Sigmoid colon (tissue), 6 donors: ENCODE measurements at regions not wholly inside any gene's neighbourhood (a gene's known extent, or its start where the extent isn't known, plus 50 kb on each side); places are given as distances from the start of the nearest gene placed in this dataset.

Source experiments
- DNase-seq: peaks from one replicate; pipeline ENCODE4 v3.0.0-alpha.2; 2019
- H3K27ac ChIP-seq, 4 donors: fragments of 200-600 bp; sonication (generic); one replicate each; pipeline ENCODE4 v1.5.1; 2016 to 2019; ENCODE audit warnings: mild to moderate bottlenecking in 1 of 4
- H3K27me3 ChIP-seq, 3 donors: fragments of 200-600 bp; sonication (generic); one replicate each; pipeline ENCODE4 v1.5.1; 2019; ENCODE audit warnings: mild to moderate bottlenecking in 1 of 3
- H3K36me3 ChIP-seq, 4 donors: fragments of 200-600 bp; sonication (generic); one replicate each; pipeline ENCODE4 v1.5.1; 2016 to 2019
- H3K4me1 ChIP-seq, 4 donors: fragments of 200-600 bp; sonication (generic); one replicate each; pipeline ENCODE4 v1.5.1; 2017 to 2019
- H3K4me3 ChIP-seq, 4 donors: fragments of 200-600 bp; sonication (generic); one replicate each; pipeline ENCODE4 v1.5.1; 2017 to 2019; ENCODE audit warnings: mild to moderate bottlenecking in 2 of 4, moderate library complexity in 1 of 4
- H3K9me3 ChIP-seq, 4 donors: fragments of 200-600 bp in 3 of 4; sonication (generic) in 3 of 4; one replicate each; pipeline versions ENCODE4 v1.5.1 to v1.6.1; 2013 to 2019
- CTCF ChIP-seq, 4 experiments: fragments of 450-650 bp in 3 of 4; fragments of 200-600 bp in 1 of 4; IDR thresholded peaks; one replicate each; pipeline ENCODE4 v1.5.1; 2016 to 2019; ENCODE audit warnings: antibody characterized with exemption in 4 of 4, mild to moderate bottlenecking in 3 of 4, moderate library complexity in 2 of 4
- EP300 ChIP-seq, 4 donors: sonication (generic); formaldehyde crosslinking; IDR thresholded peaks; one replicate each; pipeline ENCODE4 v1.6.1; 2017; ENCODE audit warnings: antibody characterized with exemption in 4 of 4
- POLR2A ChIP-seq, 2 donors: fragments of 450-650 bp; IDR thresholded peaks; one replicate each; pipeline ENCODE4 v1.6.1; 2016; ENCODE audit warnings: antibody characterized with exemption in 2 of 2, mild to moderate bottlenecking in 2 of 2, moderate library complexity in 2 of 2
- POLR2AphosphoS5 ChIP-seq, 4 donors: sonication (generic); formaldehyde crosslinking; IDR thresholded peaks; one replicate each; pipeline ENCODE4 v1.6.1; 2017; ENCODE audit warnings: antibody characterized with exemption in 4 of 4
- WGBS, 2 donors: extraction: QIAGEN DNeasy Blood & Tissue Kit; methylation state at CpG; one replicate each; pipeline ENCODE4 v1.1.7; 2013; 5-methylcytosine and 5-hydroxymethylcytosine counted together
- intact Hi-C: fragments of 100-400 bp; cut with DNase I; formaldehyde crosslinking; loops from one replicate; pipeline ENCODE4 v1.15.1; 2023
- donor health status: healthy with polysubstance abuse.
- donor health status: healthy.

GRCh38 chr15:56798639-56799038 is 65.3 kb upstream of the ZNF280D start:
- TF ChIP-seq EP300 (IDR thresholded peaks at IDR 0.05) (no peak), POLR2AphosphoS5 (IDR thresholded peaks at IDR 0.05) (no peak), POLR2A (IDR thresholded peaks at IDR 0.05) (no peak), CTCF (IDR thresholded peaks at IDR 0.05) (no peak)
- intact Hi-C loops: no loop called here
- Histone ChIP-seq H3K9me3 (no peaks in the 10 kb centered on the region), H3K36me3 (no peaks in the 10 kb centered on the region), H3K27me3 (no peaks in the 10 kb centered on the region), H3K4me1 (no peaks in the 10 kb centered on the region), H3K27ac (no peak overlapping the region), H3K4me3 (no peak overlapping the region)
- WGBS, 2 donors: 90 to 95% methylated on average over 6 of the region's 6 CpGs
- DNase-seq: no peak

GRCh38 chr15:56797720-56798275 is 64.5 kb upstream of the ZNF280D start:
- no peak overlapping the region for H3K27ac ChIP-seq
- DNase-seq: no peak
- no peaks in the 10 kb centered on the region for H3K4me1 ChIP-seq
- no peaks in the 10 kb centered on the region for H3K36me3 ChIP-seq
- WGBS, 2 donors: 68 to 80% methylated on average over 1 of the region's 1 CpG
- H3K9me3 ChIP-seq: peaks cover 0 to 4% (median 2%) of the 10 kb centered on the region in 4 donors
- no peak overlapping the region for H3K4me3 ChIP-seq
- intact Hi-C loops: no loop called here
- no peak for TF ChIP-seq POLR2A (IDR thresholded peaks at IDR 0.05)
- no peak for TF ChIP-seq POLR2AphosphoS5 (IDR thresholded peaks at IDR 0.05)
- TF ChIP-seq EP300 (IDR thresholded peaks at IDR 0.05): no peak
- TF ChIP-seq CTCF (IDR thresholded peaks at IDR 0.05): no peak
- H3K27me3 ChIP-seq: no peaks in the 10 kb centered on the region

- H3K9me3 ChIP-seq: peaks cover 0 to 6% (median 3%) of the 10 kb centered on the region in 4 donors
- intact Hi-C loops: no loop called here
- TF ChIP-seq EP300 (IDR thresholded peaks at IDR 0.05): no peak
- no peak for TF ChIP-seq POLR2A (IDR thresholded peaks at IDR 0.05)
- peak in 1 of 4 donors; percentile 6 for TF ChIP-seq POLR2AphosphoS5 (IDR thresholded peaks at IDR 0.05)
- H3K27ac ChIP-seq: peak overlapping the region in 1 of 4 donors; percentile 49
- H3K4me3 ChIP-seq: no peak overlapping the region
- 85 to 87% methylated on average over 4 of the region's 4 CpGs for WGBS, 2 donors
- H3K36me3 ChIP-seq: no peaks in the 10 kb centered on the region
- no peaks in the 10 kb centered on the region for H3K4me1 ChIP-seq
- DNase-seq: peak; percentile 72
- H3K27me3 ChIP-seq: no peaks in the 10 kb centered on the region
Observed at GRCh38 chr15:56795502-56795901, 62.2 kb upstream of the ZNF280D start.

- TF ChIP-seq EP300 (IDR thresholded peaks at IDR 0.05) (no peak), CTCF (IDR thresholded peaks at IDR 0.05) (no peak), POLR2AphosphoS5 (IDR thresholded peaks at IDR 0.05) (no peak), POLR2A (IDR thresholded peaks at IDR 0.05) (no peak)
- Histone ChIP-seq H3K27me3 (no peaks in the 10 kb centered on the region), H3K4me1 (no peaks in the 10 kb centered on the region), H3K36me3 (no peaks in the 10 kb centered on the region), H3K4me3 (no peak overlapping the region), H3K9me3 (peaks cover 0 to 6% (median 3%) of the 10 kb centered on the region in 4 donors), H3K27ac (peak overlapping the region in 1 of 4 donors; percentile 49)
- WGBS, 2 donors: 82 to 92% methylated on average over 5 of the region's 5 CpGs
- intact Hi-C loops: no loop called here
- DNase-seq: no peak
Observed at GRCh38 chr15:56794553-56795329, 61.4 kb upstream of the ZNF280D start.

GRCh38 chr15:56794165-56794552 is 60.9 kb upstream of the ZNF280D start:
- Histone ChIP-seq H3K27ac (peak overlapping the region in 1 of 4 donors; percentile 49), H3K4me3 (no peak overlapping the region)
- WGBS, 2 donors: 66 to 68% methylated on average over 1 of the region's 1 CpG

More at GRCh38 chr15:56794165-56794552, 60.9 kb upstream of the ZNF280D start:
- no peaks in the 10 kb centered on the region for H3K36me3 ChIP-seq
- no peak for DNase-seq
- TF ChIP-seq CTCF (IDR thresholded peaks at IDR 0.05) (no peak), POLR2A (IDR thresholded peaks at IDR 0.05) (no peak), POLR2AphosphoS5 (IDR thresholded peaks at IDR 0.05) (no peak), EP300 (IDR thresholded peaks at IDR 0.05) (no peak)
- no peaks in the 10 kb centered on the region for H3K4me1 ChIP-seq
- H3K27me3 ChIP-seq: no peaks in the 10 kb centered on the region
- H3K9me3 ChIP-seq: peaks cover 0 to 6% (median 3%) of the 10 kb centered on the region in 4 donors
- intact Hi-C loops: no loop called here
